Neural cell (in vitro differentiated cells): ENCODE measurements at regions not wholly inside any gene's neighbourhood (a gene's known extent, or its start where the extent isn't known, plus 50 kb on each side); places are given as distances from the start of the nearest gene placed in this dataset.

Experiments
- H2AFZ ChIP-seq: fragments of 200-600, 300-800 bp; sonication (generic), shearing (Covaris generic); 2 replicates; pipeline ENCODE4 v1.6.0; 2014; ENCODE audit warnings: low read depth, mild to moderate bottlenecking, antibody characterized with exemption, low read length, moderate library complexity
- H3F3A ChIP-seq: fragments of 200-600 bp; shearing (Covaris generic); 2 replicates; pipeline ENCODE4 v1.6.1; 2016; ENCODE audit warnings: mild to moderate bottlenecking, moderate library complexity, mixed read lengths, antibody characterized with exemption, low read length; ENCODE audit not compliant: insufficient read depth, poor library complexity, severe bottlenecking
- H3K27ac ChIP-seq: fragments of 200-600, 300-800 bp; sonication (generic), shearing (Covaris generic); 2 replicates; pipeline ENCODE4 v1.5.1; 2014; ENCODE audit warnings: mild to moderate bottlenecking, low read length, moderate library complexity
- H3K27me3 ChIP-seq: fragments of 300-800, 200-600 bp; sonication (generic), shearing (Covaris generic); 2 replicates; pipeline ENCODE4 v1.6.0; 2014; ENCODE audit warnings: mild to moderate bottlenecking, low read depth, low read length, moderate library complexity; ENCODE audit not compliant: insufficient read depth
- H3K36me3 ChIP-seq: fragments of 300-800, 200-600 bp; sonication (generic), shearing (Covaris generic); 2 replicates; pipeline ENCODE4 v1.5.1; 2014; ENCODE audit warnings: mild to moderate bottlenecking, antibody characterized with exemption, low read length, moderate library complexity; ENCODE audit not compliant: insufficient read depth
- H3K4me2 ChIP-seq: fragments of 300-800, 200-600 bp; sonication (generic), shearing (Covaris generic); 2 replicates; pipeline ENCODE4 v1.6.0; 2014; ENCODE audit warnings: mild to moderate bottlenecking, low read length
- H3K4me3 ChIP-seq: fragments of 300-800, 200-600 bp; sonication (generic), shearing (Covaris generic); 2 replicates; pipeline ENCODE4 v1.5.1; 2014; ENCODE audit warnings: mild to moderate bottlenecking, low read length, moderate library complexity
- H3K79me2 ChIP-seq: fragments of 200-600 bp; shearing (Covaris generic); replicated peaks from 2 replicates; pipeline ENCODE4 v1.6.0; 2014; ENCODE audit warnings: mild to moderate bottlenecking, low read length, moderate library complexity; ENCODE audit not compliant: insufficient read depth
- H3K9ac ChIP-seq: fragments of 300-800, 200-600 bp; sonication (generic), shearing (Covaris generic); 2 replicates; pipeline ENCODE4 v1.6.1; 2016; ENCODE audit warnings: mild to moderate bottlenecking, low read length, mixed read lengths
- H3K9me2 ChIP-seq: fragments of 200-600 bp; shearing (Covaris generic); 2 replicates; pipeline ENCODE4 v1.6.1; 2016; ENCODE audit warnings: mild to moderate bottlenecking, low read length, mixed read lengths; ENCODE audit not compliant: insufficient read depth
- H3K9me3 ChIP-seq: fragments of 200-600, 300-800 bp; sonication (generic), shearing (Covaris generic); 2 replicates; pipeline ENCODE4 v1.6.1; 2016; ENCODE audit warnings: mild to moderate bottlenecking, mixed run types, low read length, moderate library complexity, mixed read lengths
- H4K20me1 ChIP-seq: fragments of 200-600 bp; shearing (Covaris generic); 2 replicates; pipeline ENCODE4 v1.6.1; 2016; ENCODE audit warnings: mild to moderate bottlenecking, mixed run types; ENCODE audit not compliant: insufficient read depth
- CTCF ChIP-seq: fragments of 450-650 bp; IDR thresholded peaks from 2 replicates; pipeline ENCODE4 v1.5.1; 2014; ENCODE audit warnings: antibody characterized with exemption, mild to moderate bottlenecking, moderate library complexity; ENCODE audit not compliant: poor library complexity, severe bottlenecking
- EP300 ChIP-seq: fragments of 450-650 bp; conservative IDR thresholded peaks from 2 replicates; pipeline ENCODE4 v1.6.1; 2014; ENCODE audit warnings: antibody characterized with exemption, mild to moderate bottlenecking, moderate library complexity; ENCODE audit not compliant: poor library complexity, severe bottlenecking
- EZH2 ChIP-seq: fragments of 200-600, 300-800 bp; shearing (Covaris generic), sonication (generic); IDR thresholded peaks from 2 replicates; pipeline ENCODE4 v1.6.1; 2014; ENCODE audit warnings: antibody characterized with exemption, low read length, borderline replicate concordance, mild to moderate bottlenecking; ENCODE audit not compliant: insufficient read depth, poor library complexity, severe bottlenecking
- MXI1 ChIP-seq: fragments of 450-650 bp; conservative IDR thresholded peaks from 2 replicates; pipeline ENCODE4 v1.6.1; 2014; ENCODE audit warnings: antibody characterized with exemption, mild to moderate bottlenecking; ENCODE audit not compliant: poor library complexity, severe bottlenecking
- POLR2AphosphoS5 ChIP-seq: IDR thresholded peaks from 2 replicates; pipeline ENCODE4 v1.6.1; 2012
- RAD21 ChIP-seq: fragments of 450-650 bp; conservative IDR thresholded peaks from 2 replicates; pipeline ENCODE4 v1.6.1; 2014; ENCODE audit warnings: antibody characterized with exemption, mild to moderate bottlenecking, moderate library complexity
- REST ChIP-seq: IDR thresholded peaks from 2 replicates; pipeline ENCODE4 v1.6.1; 2012; ENCODE audit warnings: borderline replicate concordance
- SMC3 ChIP-seq: fragments of 450-650 bp; conservative IDR thresholded peaks from 2 replicates; pipeline ENCODE4 v1.6.1; 2014; ENCODE audit warnings: antibody characterized with exemption, mild to moderate bottlenecking, moderate library complexity; ENCODE audit not compliant: poor library complexity
- TAF1 ChIP-seq: IDR thresholded peaks from 2 replicates; pipeline ENCODE4 v1.6.1; 2012; ENCODE audit warnings: low read depth

GRCh38 chr17:71313866-71314265 is 807.0 kb upstream of the SOX9 start:
- no peaks in the 10 kb centered on the region for H3K36me3 ChIP-seq
- no peaks in the 10 kb centered on the region for H3K79me2 ChIP-seq
- no peak overlapping the region for H2AFZ ChIP-seq
- no peaks in the 10 kb centered on the region for H3K9me2 ChIP-seq
- no peaks in the 10 kb centered on the region for H3K9me3 ChIP-seq
- no peak overlapping the region for H3K27ac ChIP-seq
- H3K4me2 ChIP-seq: no peak overlapping the region
- no peak for TF ChIP-seq RAD21
- TF ChIP-seq EZH2: no peak
- TF ChIP-seq CTCF: no peak
- TF ChIP-seq EP300: no peak
- no peak for TF ChIP-seq TAF1
- no peak for TF ChIP-seq POLR2AphosphoS5
- no peak for TF ChIP-seq MXI1
- no peak for TF ChIP-seq SMC3
- TF ChIP-seq REST: no peak
- H3K9ac ChIP-seq: no peak overlapping the region
- H3K27me3 ChIP-seq: no peaks in the 10 kb centered on the region
- no peaks in the 10 kb centered on the region for H3F3A ChIP-seq
- H4K20me1 ChIP-seq: no peaks in the 10 kb centered on the region
- H3K4me3 ChIP-seq: no peak overlapping the region

- no peaks in the 10 kb centered on the region for H3K9me2 ChIP-seq
- no peaks in the 10 kb centered on the region for H3K27me3 ChIP-seq
- no peak overlapping the region for H2AFZ ChIP-seq
- no peak overlapping the region for H3K4me2 ChIP-seq
- no peak for TF ChIP-seq TAF1
- TF ChIP-seq CTCF: no peak
- no peak for TF ChIP-seq EP300
- TF ChIP-seq MXI1: no peak
- no peak for TF ChIP-seq SMC3
- H3K4me3 ChIP-seq: no peak overlapping the region
- no peak overlapping the region for H3K9ac ChIP-seq
- no peaks in the 10 kb centered on the region for H4K20me1 ChIP-seq
- H3K36me3 ChIP-seq: no peaks in the 10 kb centered on the region
- H3F3A ChIP-seq: no peaks in the 10 kb centered on the region
- no peaks in the 10 kb centered on the region for H3K9me3 ChIP-seq
- H3K79me2 ChIP-seq: no peaks in the 10 kb centered on the region
- no peak overlapping the region for H3K27ac ChIP-seq
Measured at GRCh38 chr17:71315568-71315967, 805.3 kb upstream of the SOX9 start.
